ENCODE measurements at regions not wholly inside any gene's neighbourhood (a gene's known extent, or its start where the extent isn't known, plus 50 kb on each side); places are given as distances from the start of the nearest gene placed in this dataset.
"Not testable (repeated sequence)": the region's sequence is repeated elsewhere in the genome, so short reads cannot be mapped to it uniquely, and the experiment has no call there.

- no peak for DNase-seq
- in situ Hi-C loops (cut with MboI; ENCODE audit: low pct_unique_long_range_greater_than_20kb, low sequenced_read_pairs) = no loop called here
Observed at GRCh38 chr12:32981139-32981538, 84.6 kb upstream of the PKP2 start.

- DNase-seq = no peak
- in situ Hi-C loops (cut with MboI; ENCODE audit: low pct_unique_long_range_greater_than_20kb, low sequenced_read_pairs) = no loop called here
Observed at GRCh38 chr12:32975122-32975521, 78.5 kb upstream of the PKP2 start.

- no peak for DNase-seq
- in situ Hi-C loops (cut with MboI; ENCODE audit: low pct_unique_long_range_greater_than_20kb, low sequenced_read_pairs) = no loop called here
Observed at GRCh38 chr12:32970465-32971110, 74.0 kb upstream of the PKP2 start.

GRCh38 chr12:32964981-32965585 lies 68.5 kb upstream of the PKP2 start:
- in situ Hi-C loops (cut with MboI; ENCODE audit: low pct_unique_long_range_greater_than_20kb, low sequenced_read_pairs) = no loop called here
- no peak for DNase-seq

GRCh38 chr12:32956418-32956817 lies 59.8 kb upstream of the PKP2 start:
- DNase-seq; in situ Hi-C loops (cut with MboI; ENCODE audit: low pct_unique_long_range_greater_than_20kb, low sequenced_read_pairs): not testable (repeated sequence)

- DNase-seq = no peak
- in situ Hi-C loops (cut with MboI; ENCODE audit: low pct_unique_long_range_greater_than_20kb, low sequenced_read_pairs) = no loop called here
Observed at GRCh38 chr12:32952681-32953080, 56.1 kb upstream of the PKP2 start.

- in situ Hi-C loops (cut with MboI; ENCODE audit: low pct_unique_long_range_greater_than_20kb, low sequenced_read_pairs) = loop anchor here (25.0 kb wide), 1 partner anchor 188 kb away; the partner anchor contains the start of gene YARS2
- DNase-seq = no peak
Observed at GRCh38 chr12:32949815-32950214, 53.2 kb upstream of the PKP2 start.

GRCh38 chr12:32947206-32948067 lies 50.9 kb upstream of the PKP2 start:
- in situ Hi-C loops (cut with MboI; ENCODE audit: low pct_unique_long_range_greater_than_20kb, low sequenced_read_pairs) = loop anchor here (25.0 kb wide), 1 partner anchor 185 kb away; the partner anchor contains the start of gene YARS2
- DNase-seq = peak; percentile 52

- in situ Hi-C loops (cut with MboI; ENCODE audit: low pct_unique_long_range_greater_than_20kb, low sequenced_read_pairs) = loop anchor here (25.0 kb wide), 1 partner anchor 184 kb away; the partner anchor contains the start of gene YARS2
- no peak for DNase-seq
Observed at GRCh38 chr12:32946504-32947131, 50.0 kb upstream of the PKP2 start.

Data from KBM-7 (cell line).